PC-9 (cell line): ENCODE measurements at regions not wholly inside any gene's neighbourhood (a gene's known extent, or its start where the extent isn't known, plus 50 kb on each side); places are given as distances from the start of the nearest gene placed in this dataset.

Experiments used
- BruUV-seq: library from RNA; stranded (reverse); fragments of 400-500 nt; replicated peaks from 2 replicates; lab custom pipeline; 2021; lab: Mats Ljungman, UMichigan
- CTCF ChIA-PET: fragments of 300-600 bp; sonication (Branson Sonifier 250); formaldehyde crosslinking; loops from one replicate; lab custom pipeline; 2022; ENCODE audit warnings: antibody characterized with exemption; lab: Charles Lee
- POLR2A ChIA-PET: fragments of 300-600 bp; sonication (Branson Sonifier 250); formaldehyde crosslinking; loops from one replicate; lab custom pipeline; 2022; ENCODE audit warnings: antibody characterized with exemption; ENCODE audit not compliant: unreplicated experiment; lab: Charles Lee
- DNase-seq, 2 experiments: peaks; one replicate each; pipeline versions ENCODE4 v3.0.0 to v3.0.0-alpha.2; 2015 to 2022; ENCODE audit warnings: mixed read lengths in 1 of 2
- H2AFZ ChIP-seq: fragments of 200-600 bp; sonication (generic); 2 replicates; pipeline ENCODE4 v1.8.1; 2017; ENCODE audit warnings: antibody characterized with exemption
- H3F3A ChIP-seq: fragments of 200-600 bp; sonication (generic); 2 replicates; pipeline ENCODE4 v1.8.1; 2017; ENCODE audit warnings: antibody characterized with exemption, mild to moderate bottlenecking, low read depth; ENCODE audit not compliant: insufficient read depth
- H3K27ac ChIP-seq: fragments of 200-600 bp; sonication (generic); 2 replicates; pipeline ENCODE4 v1.6.1; 2016; ENCODE audit warnings: mixed run types
- H3K27me3 ChIP-seq: fragments of 200-600 bp; sonication (generic); 2 replicates; pipeline ENCODE4 v1.6.1; 2016; ENCODE audit warnings: low read depth, mixed run types; ENCODE audit not compliant: insufficient read depth
- H3K36me3 ChIP-seq: fragments of 200-600 bp; sonication (generic); 2 replicates; pipeline ENCODE4 v1.6.1; 2016; ENCODE audit warnings: low read depth, mixed run types
- H3K4me1 ChIP-seq: fragments of 200-600 bp; sonication (generic); replicated peaks from 2 replicates; pipeline ENCODE4 v1.6.1; 2016; ENCODE audit warnings: mixed run types; ENCODE audit not compliant: insufficient read depth
- H3K4me2 ChIP-seq: fragments of 200-600 bp; sonication (generic); 2 replicates; pipeline ENCODE4 v1.6.1; 2017; ENCODE audit warnings: mixed run types
- H3K4me3 ChIP-seq: fragments of 200-600 bp; sonication (generic); 2 replicates; pipeline ENCODE4 v1.6.1; 2016; ENCODE audit warnings: mixed run types
- H3K79me2 ChIP-seq: fragments of 200-600 bp; sonication (generic); 2 replicates; pipeline ENCODE4 v1.6.1; 2017; ENCODE audit warnings: low read depth, mixed run types
- H3K9me2 ChIP-seq: fragments of 200-600 bp; sonication (generic); 2 replicates; pipeline ENCODE4 v1.8.1; 2017; ENCODE audit warnings: mild to moderate bottlenecking; ENCODE audit not compliant: insufficient read depth
- H3K9me3 ChIP-seq: fragments of 200-600 bp; sonication (generic); 2 replicates; pipeline ENCODE4 v1.8.1; 2016; ENCODE audit warnings: low read depth; ENCODE audit not compliant: insufficient read depth
- H4K20me1 ChIP-seq: fragments of 200-600 bp; sonication (generic); 2 replicates; pipeline ENCODE4 v1.8.1; 2017; ENCODE audit not compliant: insufficient read depth
- CTCF ChIP-seq: fragments of 200-600 bp; sonication (generic); conservative IDR thresholded peaks from 2 replicates; pipeline ENCODE4 v1.6.1; 2017; ENCODE audit warnings: mixed run types, antibody characterized with exemption, mild to moderate bottlenecking, moderate library complexity
- EZH2 ChIP-seq: fragments of 200-600 bp; sonication (generic); IDR thresholded peaks from 2 replicates; pipeline ENCODE4 v1.8.0; 2017; ENCODE audit warnings: antibody characterized with exemption, low read depth
- intact Hi-C: fragments of 100-400 bp; cut with micrococcal nuclease; formaldehyde crosslinking; loops from one replicate; pipeline ENCODE4 v1.10.0; 2022; ENCODE audit not compliant: unreplicated experiment

GRCh38 chr14:98960617-98961013, 311.4 kb downstream of the BCL11B start:
- no peak for DNase-seq
- H3F3A ChIP-seq = no peaks in the 10 kb centered on the region
- H3K27me3 ChIP-seq = peaks cover 7% of the 10 kb centered on the region; the same call in 1 of the 2 replicates
- H3K9me2 ChIP-seq = no peaks in the 10 kb centered on the region
- no peaks in the 10 kb centered on the region for H3K9me3 ChIP-seq
- H3K79me2 ChIP-seq = no peaks in the 10 kb centered on the region
- H3K27ac ChIP-seq = no peak overlapping the region
- intact Hi-C loops = no loop called here
- H3K4me3 ChIP-seq = no peak overlapping the region
- no peaks in the 10 kb centered on the region for H4K20me1 ChIP-seq
- POLR2A ChIA-PET = no interaction called here
- CTCF ChIA-PET = no interaction called here
- BruUV-seq = no TSS peak
- TF ChIP-seq EZH2 = no peak
- no peak overlapping the region for H3K4me2 ChIP-seq
- H3K36me3 ChIP-seq = no peaks in the 10 kb centered on the region
- no peak overlapping the region for H2AFZ ChIP-seq
- H3K4me1 ChIP-seq = no peaks in the 10 kb centered on the region

DNA sequence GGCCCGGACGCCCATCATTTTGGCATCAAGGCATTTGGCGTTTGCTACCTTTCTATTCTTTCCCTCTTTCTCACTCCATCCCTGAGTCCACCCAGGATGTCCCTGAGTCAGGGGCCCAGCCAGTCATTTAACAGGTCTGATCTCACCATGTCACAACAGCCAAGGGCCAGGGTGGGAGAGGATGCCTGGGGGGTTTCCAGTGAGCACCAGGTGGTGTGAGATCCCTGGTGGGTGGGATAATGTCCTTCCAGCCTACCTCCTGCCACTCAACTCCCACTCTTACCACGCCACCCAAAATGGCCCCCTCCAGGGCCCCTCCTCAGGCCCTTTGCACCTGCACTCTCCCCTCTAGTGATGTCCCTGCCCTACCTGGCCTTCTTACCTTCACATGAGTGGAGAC, 310.8 kb downstream of the BCL11B start:
- no peaks in the 10 kb centered on the region for H3K79me2 ChIP-seq
- DNase-seq = no peak
- H3K4me2 ChIP-seq = no peak overlapping the region
- H3K27me3 ChIP-seq = peaks cover 7% of the 10 kb centered on the region; the same call in 1 of the 2 replicates
- H2AFZ ChIP-seq = no peak overlapping the region
- no peaks in the 10 kb centered on the region for H3K4me1 ChIP-seq
- ChIA-PET CTCF (no interaction called here), POLR2A (no interaction called here)
- H3K9me3 ChIP-seq = no peaks in the 10 kb centered on the region
- H3K9me2 ChIP-seq = no peaks in the 10 kb centered on the region
- H3K27ac ChIP-seq = no peak overlapping the region
- no TSS peak for BruUV-seq
- H3K36me3 ChIP-seq = no peaks in the 10 kb centered on the region
- no peak overlapping the region for H3K4me3 ChIP-seq
- intact Hi-C loops = no loop called here
- TF ChIP-seq CTCF (no peak), EZH2 (no peak)
- no peaks in the 10 kb centered on the region for H3F3A ChIP-seq
- H4K20me1 ChIP-seq = no peaks in the 10 kb centered on the region

DNA sequence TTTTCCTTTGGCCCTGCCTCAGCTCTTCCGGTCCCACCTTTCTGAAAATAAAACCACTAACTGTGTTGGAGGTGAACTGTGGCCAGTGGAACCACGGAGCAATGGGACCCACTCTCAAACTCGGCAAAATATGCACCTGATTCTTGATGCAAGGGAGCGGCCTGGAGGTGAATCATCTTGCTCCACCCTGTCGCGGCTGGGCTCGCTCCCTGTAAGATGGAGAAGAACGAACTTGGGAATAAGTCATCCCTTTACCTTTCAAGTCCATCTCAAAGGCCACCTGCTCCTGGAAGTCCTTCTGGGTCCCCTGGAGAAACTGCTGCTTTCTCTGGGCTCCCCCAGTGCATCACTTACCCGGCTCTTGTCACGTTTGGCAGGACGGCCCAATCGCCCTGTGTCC, 309.9 kb downstream of the BCL11B start:
- no peaks in the 10 kb centered on the region for H3K9me2 ChIP-seq
- ChIA-PET POLR2A (no interaction called here), CTCF (no interaction called here)
- no peaks in the 10 kb centered on the region for H4K20me1 ChIP-seq
- H3K27me3 ChIP-seq = peaks cover 7% of the 10 kb centered on the region; the same call in 1 of the 2 replicates
- H3K27ac ChIP-seq = no peak overlapping the region
- H3K79me2 ChIP-seq = no peaks in the 10 kb centered on the region
- no peaks in the 10 kb centered on the region for H3K4me1 ChIP-seq
- TF ChIP-seq EZH2 (no peak), CTCF (no peak)
- H3F3A ChIP-seq = no peaks in the 10 kb centered on the region
- no peaks in the 10 kb centered on the region for H3K9me3 ChIP-seq
- H3K4me2 ChIP-seq = no peak overlapping the region
- H2AFZ ChIP-seq = no peak overlapping the region
- no peak overlapping the region for H3K4me3 ChIP-seq
- BruUV-seq = no TSS peak
- H3K36me3 ChIP-seq = no peaks in the 10 kb centered on the region
- DNase-seq = no peak
- intact Hi-C loops = no loop called here

- CTCF ChIA-PET = no interaction called here
- POLR2A ChIA-PET = no interaction called here
These were observed 308.4 kb downstream of the BCL11B start for GRCh38 chr14:98963610-98964009.

More at GRCh38 chr14:98963610-98964009, 308.4 kb downstream of the BCL11B start:
- H3K79me2 ChIP-seq = no peaks in the 10 kb centered on the region
- intact Hi-C loops = no loop called here
- no peak overlapping the region for H3K27ac ChIP-seq
- peaks cover 3% of the 10 kb centered on the region; the same call in 1 of the 2 replicates for H3K27me3 ChIP-seq
- DNase-seq = no peak
- H3K4me3 ChIP-seq = no peak overlapping the region
- H2AFZ ChIP-seq = no peak overlapping the region
- no peaks in the 10 kb centered on the region for H3K9me3 ChIP-seq
- TF ChIP-seq EZH2 (no peak), CTCF (no peak)
- H3F3A ChIP-seq = no peaks in the 10 kb centered on the region
- H3K36me3 ChIP-seq = no peaks in the 10 kb centered on the region
- BruUV-seq = no TSS peak
- no peak overlapping the region for H3K4me2 ChIP-seq
- no peaks in the 10 kb centered on the region for H3K9me2 ChIP-seq
- no peaks in the 10 kb centered on the region for H3K4me1 ChIP-seq
- no peaks in the 10 kb centered on the region for H4K20me1 ChIP-seq
